ENCODE measurements at regions not wholly inside any gene's neighbourhood (a gene's known extent, or its start where the extent isn't known, plus 50 kb on each side); places are given as distances from the start of the nearest gene placed in this dataset.

- TF ChIP-seq CTCF (IDR thresholded peaks at IDR 0.05; ENCODE audit: insufficient read depth, low read length, poor library complexity, severe bottlenecking), result no peak
- TF ChIP-seq EZH2phosphoT487 (conservative IDR thresholded peaks at IDR 0.05; ENCODE audit: low read length), result no peak
Measured at GRCh38 chr4:137082061-137082460, 450.2 kb downstream of the PCDH18 start.

All from SU-DHL-6 (cell line).